Stimulated activated CD4-positive, alpha-beta T cell treated with anti-CD3 and anti-CD28 coated beads, TNF-alpha, amount 100 ng/mL, for 24 hours (primary cell): ENCODE measurements at regions not wholly inside any gene's neighbourhood (a gene's known extent, or its start where the extent isn't known, plus 50 kb on each side); places are given as distances from the start of the nearest gene placed in this dataset.
"Not testable (repeated sequence)": the region's sequence is repeated elsewhere in the genome, so short reads cannot be mapped to it uniquely, and the experiment has no call there.

Experiments
- DNase-seq, 3 experiments: peaks; one replicate each; pipeline ENCODE4 v3.0.0-alpha.2; 2020; ENCODE audit warnings: low read depth in 3 of 3

GRCh38 chr2:224178056-224178455 lies 139.0 kb upstream of the SERPINE2 start:
- no peak for DNase-seq

GRCh38 chr2:224175538-224175937 lies 136.5 kb upstream of the SERPINE2 start:
- no peak for DNase-seq

GRCh38 chr2:224174990-224175389 lies 135.9 kb upstream of the SERPINE2 start:
- DNase-seq, result no peak

GRCh38 chr2:224174521-224174920 lies 135.4 kb upstream of the SERPINE2 start:
- no peak for DNase-seq

GRCh38 chr2:224173933-224174332 lies 134.8 kb upstream of the SERPINE2 start:
- DNase-seq, result no peak

- DNase-seq, result no peak
These were observed 134.1 kb upstream of the SERPINE2 start for GRCh38 chr2:224173210-224173609.

GRCh38 chr2:224171226-224171625 lies 132.1 kb upstream of the SERPINE2 start:
- no peak for DNase-seq

- DNase-seq, result no peak
These were observed 130.8 kb upstream of the SERPINE2 start for GRCh38 chr2:224169847-224170246.

- not testable (repeated sequence) for DNase-seq
These were observed 128.7 kb upstream of the SERPINE2 start for GRCh38 chr2:224167781-224168180.

- no peak for DNase-seq
These were observed 127.6 kb upstream of the SERPINE2 start for GRCh38 chr2:224166654-224167053.

GRCh38 chr2:224165901-224166319 lies 126.8 kb upstream of the SERPINE2 start:
- no peak for DNase-seq

- DNase-seq, result no peak
These were observed 124.7 kb upstream of the SERPINE2 start for GRCh38 chr2:224163566-224164307.

- DNase-seq, result no peak
These were observed 123.0 kb upstream of the SERPINE2 start for GRCh38 chr2:224162122-224162521.

GRCh38 chr2:224161712-224162111 lies 122.6 kb upstream of the SERPINE2 start:
- DNase-seq, result no peak

GRCh38 chr2:224160917-224161316 lies 121.8 kb upstream of the SERPINE2 start:
- no peak for DNase-seq

GRCh38 chr2:224159345-224159928 lies 120.4 kb upstream of the SERPINE2 start:
- no peak for DNase-seq

GRCh38 chr2:224158831-224159230 lies 119.7 kb upstream of the SERPINE2 start:
- DNase-seq, result no peak

GRCh38 chr2:224158061-224158460 lies 119.0 kb upstream of the SERPINE2 start:
- no peak for DNase-seq

- DNase-seq, result no peak
These were observed 118.6 kb upstream of the SERPINE2 start for GRCh38 chr2:224157655-224158054.

- no peak for DNase-seq
These were observed 117.3 kb upstream of the SERPINE2 start for GRCh38 chr2:224156436-224156835.

- DNase-seq, result no peak
These were observed 116.8 kb upstream of the SERPINE2 start for GRCh38 chr2:224155896-224156295.

- no peak for DNase-seq
These were observed 116.3 kb upstream of the SERPINE2 start for GRCh38 chr2:224155371-224155770.

GRCh38 chr2:224151680-224152310 lies 112.7 kb upstream of the SERPINE2 start:
- no peak for DNase-seq
